Panc1 (cell line): ENCODE measurements at regions not wholly inside any gene's neighbourhood (a gene's known extent, or its start where the extent isn't known, plus 50 kb on each side); places are given as distances from the start of the nearest gene placed in this dataset.

Source experiments
- CTCF ChIP-seq: fragments of 450-650 bp; IDR thresholded peaks from 2 replicates; pipeline ENCODE4 v1.5.1; 2017; ENCODE audit warnings: mild to moderate bottlenecking
- POLR2AphosphoS5 ChIP-seq: IDR thresholded peaks from 2 replicates; pipeline ENCODE4 v1.6.1; 2012; ENCODE audit warnings: mild to moderate bottlenecking, low read depth, low read length, moderate library complexity
- REST ChIP-seq, 2 experiments: IDR thresholded peaks; 2 replicates each; pipeline ENCODE4 v1.6.1; 2011 to 2012; ENCODE audit warnings: low read depth in 2 of 2, control low read depth in 1 of 2, low read length in 1 of 2, mild to moderate bottlenecking in 1 of 2, moderate library complexity in 1 of 2; ENCODE audit not compliant: insufficient read depth in 1 of 2

GRCh38 chr3:23663246-23663645 is 142.5 kb upstream of the UBE2E1 start:
- TF ChIP-seq CTCF (no peak), REST (IDR thresholded peaks at IDR 0.05; ENCODE audit: insufficient read depth in 1 of 2, low read depth in 2 of 2, low read length in 1 of 2) (no peak), POLR2AphosphoS5 (no peak)
